ENCODE measurements at regions not wholly inside any gene's neighbourhood (a gene's known extent, or its start where the extent isn't known, plus 50 kb on each side); places are given as distances from the start of the nearest gene placed in this dataset.

DNA sequence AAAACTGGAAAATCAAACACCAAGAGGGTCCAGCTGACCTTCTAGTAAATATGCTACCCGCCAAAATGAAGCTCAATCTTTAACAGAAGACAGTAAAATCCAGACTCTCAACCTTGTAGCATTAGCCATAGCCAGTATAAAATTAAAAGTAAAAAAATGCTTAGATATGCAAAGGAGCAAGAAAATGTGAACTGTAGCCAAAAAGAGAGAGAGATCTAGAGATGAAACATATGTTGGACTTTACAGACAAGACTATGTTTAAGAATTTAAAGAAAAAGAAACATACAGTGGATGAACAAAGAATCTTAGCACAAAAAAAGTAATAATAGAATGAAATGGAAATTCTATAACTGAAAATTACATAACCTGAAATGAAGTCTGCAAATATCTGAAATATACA, 344.5 kb downstream of the LRATD1 start:
- TF ChIP-seq POLR2AphosphoS5 (IDR thresholded peaks at IDR 0.05; ENCODE audit: low read depth, low read length) (no peak), REST (IDR thresholded peaks at IDR 0.05; ENCODE audit: insufficient read depth in 1 of 2, low read depth in 2 of 2, low read length in 2 of 2) (no peak), TAF1 (IDR thresholded peaks at IDR 0.05; ENCODE audit: borderline replicate concordance, insufficient read depth, low read length) (no peak)

Data from PFSK-1 (cell line).